Thymus (tissue), 11 donors: ENCODE measurements at regions not wholly inside any gene's neighbourhood (a gene's known extent, or its start where the extent isn't known, plus 50 kb on each side); places are given as distances from the start of the nearest gene placed in this dataset.

ENCODE experiments used
- DNase-seq, 9 donors: peaks; one replicate each; pipeline ENCODE4 v3.0.0-alpha.2; 2013; ENCODE audit warnings: low spot score in 9 of 9, low read depth in 6 of 9, missing footprints in 1 of 9
- H3K27ac ChIP-seq, 2 donors: one replicate each; pipeline ENCODE4 v1.5.1; 2013; ENCODE audit warnings: control low read depth in 1 of 2, low read depth in 1 of 2, low read length in 1 of 2, mild to moderate bottlenecking in 1 of 2, moderate library complexity in 1 of 2
- H3K27me3 ChIP-seq, 2 donors: one replicate each; pipeline ENCODE4 v1.5.1; 2013; ENCODE audit warnings: low read length in 1 of 2; ENCODE audit not compliant: control insufficient read depth in 2 of 2, insufficient read depth in 1 of 2
- H3K36me3 ChIP-seq, 2 donors: one replicate each; pipeline ENCODE4 v1.5.1; 2013; ENCODE audit warnings: low read length in 1 of 2, mild to moderate bottlenecking in 1 of 2, moderate library complexity in 1 of 2; ENCODE audit not compliant: control insufficient read depth in 2 of 2, insufficient read depth in 2 of 2
- H3K4me1 ChIP-seq, 2 donors: one replicate each; pipeline ENCODE4 v1.5.1; 2013; ENCODE audit warnings: low read length in 2 of 2; ENCODE audit not compliant: control insufficient read depth in 2 of 2, insufficient read depth in 2 of 2
- H3K4me3 ChIP-seq, 2 donors: one replicate each; pipeline ENCODE4 v1.5.1; 2013; ENCODE audit warnings: low read length in 2 of 2, control low read depth in 1 of 2, mild to moderate bottlenecking in 1 of 2
- H3K9me3 ChIP-seq, 2 donors: one replicate each; pipeline ENCODE4 v1.5.1; 2013; ENCODE audit warnings: low read length in 1 of 2, mild to moderate bottlenecking in 1 of 2; ENCODE audit not compliant: control insufficient read depth in 2 of 2, insufficient read depth in 1 of 2
- WGBS: extraction: QIAGEN DNeasy Blood & Tissue Kit; methylation state at CpG from one replicate; pipeline ENCODE4 v1.1.7; 2013; 5-methylcytosine and 5-hydroxymethylcytosine counted together
- donor health status: healthy.

DNA sequence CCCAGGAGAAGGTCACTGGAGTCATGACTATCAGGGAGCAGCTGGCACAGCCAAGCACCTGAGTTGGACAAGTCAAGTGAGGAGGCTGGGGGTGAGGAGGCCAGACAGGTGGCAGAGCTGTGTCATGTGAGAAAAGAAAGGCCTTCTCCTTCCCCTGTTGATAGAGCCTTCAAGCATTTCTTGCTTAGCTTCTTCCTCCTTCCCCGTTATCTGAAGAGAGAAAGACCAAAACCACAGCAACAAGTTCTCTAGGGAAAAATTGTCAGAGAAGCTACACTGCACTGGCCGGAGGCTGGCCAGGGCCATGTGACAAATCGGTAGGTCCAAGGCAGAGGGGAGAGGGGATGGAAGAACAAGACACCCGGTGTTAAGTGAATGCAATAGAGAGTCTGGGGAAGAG is 202.1 kb upstream of the PRDM1 start:
- H3K27me3 ChIP-seq = peaks cover 0 to 3% of the 10 kb centered on the region in 2 donors
- H3K9me3 ChIP-seq = no peaks in the 10 kb centered on the region
- no peak for DNase-seq
- peaks cover 0 to 25% of the 10 kb centered on the region in 2 donors for H3K4me1 ChIP-seq
- 78% methylated on average over 4 of the region's 4 CpGs for WGBS
- no peaks in the 10 kb centered on the region for H3K36me3 ChIP-seq
- no peak overlapping the region for H3K4me3 ChIP-seq
- no peak overlapping the region for H3K27ac ChIP-seq

- no peaks in the 10 kb centered on the region for H3K9me3 ChIP-seq
- DNase-seq = no peak
- no peaks in the 10 kb centered on the region for H3K36me3 ChIP-seq
- H3K4me1 ChIP-seq = peaks cover 0 to 25% of the 10 kb centered on the region in 2 donors
- H3K27ac ChIP-seq = no peak overlapping the region
- no peak overlapping the region for H3K4me3 ChIP-seq
- WGBS = 96% methylated on average over 2 of the region's 2 CpGs
- peaks cover 0 to 3% of the 10 kb centered on the region in 2 donors for H3K27me3 ChIP-seq
Observed at GRCh38 chr6:105882828-105883227, 203.3 kb upstream of the PRDM1 start.

DNA sequence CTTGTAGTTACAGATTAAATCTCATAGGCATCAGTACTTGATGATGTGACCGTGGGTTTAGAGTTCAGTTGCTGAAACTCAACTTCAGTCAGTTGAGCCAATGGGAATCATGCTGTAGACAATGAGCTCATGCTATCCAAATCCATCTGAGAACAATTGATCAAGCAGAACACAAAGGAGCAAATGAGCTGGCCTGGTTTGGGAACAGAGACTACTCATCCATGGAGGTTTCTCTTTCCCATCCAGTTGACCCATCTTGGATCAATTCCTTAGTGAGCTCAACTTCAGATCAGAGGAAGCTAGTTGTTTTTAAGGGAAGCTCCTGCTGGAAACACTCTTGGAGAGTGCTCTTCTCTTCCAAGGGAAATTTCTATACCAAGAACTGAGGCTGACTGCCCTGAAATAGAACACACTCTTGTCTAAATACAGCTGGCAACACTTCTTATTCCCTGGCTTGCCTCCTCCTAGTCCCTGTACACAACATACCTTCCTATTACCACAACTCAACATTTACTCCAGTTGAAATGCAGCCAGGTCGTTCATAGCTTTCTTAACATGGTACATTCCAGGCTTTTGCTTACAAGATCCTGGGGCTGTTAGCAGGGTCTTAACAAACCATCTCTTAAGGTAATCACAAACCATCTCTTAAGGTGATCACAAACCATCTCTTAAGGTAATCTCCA is 203.9 kb upstream of the PRDM1 start:
- Histone ChIP-seq H3K36me3 (no peaks in the 10 kb centered on the region), H3K9me3 (no peaks in the 10 kb centered on the region), H3K4me1 (peaks cover 0 to 23% of the 10 kb centered on the region in 2 donors), H3K27me3 (peaks cover 0 to 3% of the 10 kb centered on the region in 2 donors), H3K4me3 (no peak overlapping the region), H3K27ac (no peak overlapping the region)
- 97% methylated on average over 2 of the region's 2 CpGs for WGBS
- no peak for DNase-seq

DNA sequence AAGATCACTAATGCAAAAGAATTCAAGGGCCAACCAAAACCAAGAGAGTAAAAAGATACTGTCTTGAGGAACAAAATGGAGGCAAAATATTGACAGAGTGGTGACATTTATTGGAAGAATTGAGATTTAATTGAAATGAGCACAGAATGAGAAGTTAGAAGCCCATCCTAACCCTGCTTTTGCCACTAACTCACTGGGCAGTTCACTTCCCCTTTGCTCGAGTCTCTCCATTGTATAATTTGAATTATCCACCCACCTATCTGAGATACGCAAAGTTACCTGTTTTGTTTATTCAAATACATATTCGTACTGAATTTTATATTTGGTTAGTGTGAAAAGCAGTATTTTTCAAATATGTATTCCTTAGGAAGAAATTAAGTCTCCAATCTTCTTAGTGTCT is 204.5 kb upstream of the PRDM1 start:
- no peaks in the 10 kb centered on the region for H3K9me3 ChIP-seq
- DNase-seq = no peak
- H3K4me3 ChIP-seq = no peak overlapping the region
- H3K4me1 ChIP-seq = peaks cover 0 to 21% of the 10 kb centered on the region in 2 donors
- peaks cover 0 to 3% of the 10 kb centered on the region in 2 donors for H3K27me3 ChIP-seq
- H3K27ac ChIP-seq = no peak overlapping the region
- no peaks in the 10 kb centered on the region for H3K36me3 ChIP-seq
- 87% methylated on average over 3 of the region's 3 CpGs for WGBS

GRCh38 chr6:105880030-105880492 is 206.1 kb upstream of the PRDM1 start:
- no peak overlapping the region for H3K27ac ChIP-seq
- no peaks in the 10 kb centered on the region for H3K9me3 ChIP-seq
- peaks cover 0 to 18% of the 10 kb centered on the region in 2 donors for H3K4me1 ChIP-seq
- 4% methylated on average over 13 of the region's 13 CpGs for WGBS
- no peak overlapping the region for H3K4me3 ChIP-seq
- peak in 3 of 9 donors; percentile 12 to 44 (median 27) for DNase-seq
- H3K36me3 ChIP-seq = no peaks in the 10 kb centered on the region
- H3K27me3 ChIP-seq = peaks cover 0 to 3% of the 10 kb centered on the region in 2 donors

DNA sequence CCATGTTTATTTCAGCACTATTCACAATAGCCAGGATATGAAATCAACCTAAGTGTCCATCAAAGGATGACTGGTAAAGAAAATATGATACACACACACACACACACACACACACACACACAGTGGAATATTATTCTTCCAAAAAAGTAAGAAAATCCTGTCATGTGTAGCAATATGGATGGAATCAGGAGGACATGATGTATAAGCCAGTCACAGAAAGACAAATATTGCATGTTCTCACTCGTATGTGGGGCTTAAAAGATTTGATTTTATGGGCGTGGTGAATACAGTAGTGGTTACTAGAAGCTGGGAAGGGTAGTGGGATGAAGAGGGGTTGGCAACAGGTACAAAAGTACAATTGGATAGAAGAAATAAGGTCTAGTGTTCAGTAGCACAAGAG is 207.0 kb upstream of the PRDM1 start:
- Histone ChIP-seq H3K36me3 (no peaks in the 10 kb centered on the region), H3K4me1 (peaks cover 0 to 8% of the 10 kb centered on the region in 2 donors), H3K27me3 (peaks cover 0 to 3% of the 10 kb centered on the region in 2 donors), H3K4me3 (no peak overlapping the region), H3K27ac (no peak overlapping the region), H3K9me3 (no peaks in the 10 kb centered on the region)
- 95% methylated on average over 2 of the region's 2 CpGs for WGBS
- no peak for DNase-seq

GRCh38 chr6:105875974-105876640 is 210.0 kb upstream of the PRDM1 start:
- Histone ChIP-seq H3K27ac (no peak overlapping the region), H3K4me3 (no peak overlapping the region), H3K9me3 (no peaks in the 10 kb centered on the region), H3K4me1 (peaks cover 0 to 4% of the 10 kb centered on the region in 2 donors), H3K36me3 (no peaks in the 10 kb centered on the region), H3K27me3 (peaks cover 0 to 3% of the 10 kb centered on the region in 2 donors)
- 38% methylated on average over 11 of the region's 11 CpGs for WGBS
- no peak for DNase-seq

DNA sequence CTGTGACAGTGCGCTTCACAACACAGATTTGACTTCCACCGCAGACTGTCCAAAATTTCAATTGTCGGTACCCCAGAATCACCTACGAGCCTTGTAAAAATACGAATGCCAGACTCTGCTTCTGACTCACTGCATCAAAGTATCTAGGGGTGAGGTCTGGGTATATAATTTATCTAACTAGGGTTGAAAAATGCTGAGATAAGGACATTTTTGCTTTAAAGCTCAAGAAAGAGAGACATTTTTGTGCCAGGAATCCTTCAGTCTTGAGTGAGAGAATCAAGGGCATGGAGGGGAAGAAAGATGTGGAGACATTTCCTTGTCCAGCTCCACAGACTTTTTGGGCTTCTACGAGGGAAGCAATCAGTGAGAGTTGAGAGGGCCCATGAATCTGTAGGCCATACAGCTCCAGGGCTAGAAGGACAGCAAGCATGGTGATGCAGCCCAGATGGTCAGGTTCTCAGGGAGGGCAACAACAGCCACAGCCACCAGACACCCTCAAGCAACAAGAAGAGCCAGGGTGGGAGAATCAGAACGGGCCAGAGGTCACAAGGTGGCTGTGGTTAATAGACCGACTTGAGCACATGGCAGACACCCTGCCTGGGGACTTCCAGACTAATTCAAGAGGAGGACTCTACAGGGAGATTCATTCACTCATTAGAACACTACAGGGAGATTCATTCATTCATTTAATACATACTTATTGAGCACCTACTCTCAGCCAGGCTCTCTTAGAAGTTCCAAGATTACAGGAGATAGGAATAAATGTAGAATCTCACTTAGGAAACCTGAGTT is 211.1 kb upstream of the PRDM1 start:
- Histone ChIP-seq H3K4me1 (no peaks in the 10 kb centered on the region), H3K9me3 (no peaks in the 10 kb centered on the region), H3K27me3 (no peaks in the 10 kb centered on the region), H3K4me3 (no peak overlapping the region), H3K27ac (no peak overlapping the region), H3K36me3 (no peaks in the 10 kb centered on the region)
- no peak for DNase-seq
- 82% methylated on average over 8 of the region's 8 CpGs for WGBS

DNA sequence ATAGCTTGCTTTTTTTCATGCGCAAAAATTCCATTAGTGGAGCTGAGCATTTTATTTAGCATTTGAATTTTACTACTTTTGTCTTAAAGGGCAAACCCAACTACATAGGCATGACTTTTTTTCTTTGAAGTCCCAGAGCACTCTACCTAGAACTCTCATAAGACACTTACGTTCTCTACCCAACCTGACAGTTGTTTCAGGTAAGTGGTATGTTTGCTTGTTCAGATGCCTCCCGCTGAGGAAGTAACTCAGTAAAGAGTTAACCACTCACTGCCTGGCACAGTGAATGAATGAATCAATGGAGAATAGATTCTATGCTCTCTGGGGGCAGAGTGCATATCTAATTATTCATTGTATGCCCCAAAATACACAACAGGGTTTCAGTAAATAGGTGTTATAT is 212.3 kb upstream of the PRDM1 start:
- no peak overlapping the region for H3K27ac ChIP-seq

More for the DNA sequence above, 212.3 kb upstream of the PRDM1 start:
- no peak for DNase-seq
- H3K9me3 ChIP-seq = no peaks in the 10 kb centered on the region
- H3K4me3 ChIP-seq = no peak overlapping the region
- no peaks in the 10 kb centered on the region for H3K4me1 ChIP-seq
- WGBS = 62% methylated on average over 3 of the region's 3 CpGs
- no peaks in the 10 kb centered on the region for H3K36me3 ChIP-seq
- no peaks in the 10 kb centered on the region for H3K27me3 ChIP-seq
